Fibroblast of skin of back (primary cell): ENCODE measurements at regions not wholly inside any gene's neighbourhood (a gene's known extent, or its start where the extent isn't known, plus 50 kb on each side); places are given as distances from the start of the nearest gene placed in this dataset.

Experiments
- DNase-seq: peaks from one replicate; pipeline ENCODE4 v3.0.0-alpha.2; 2013

DNA sequence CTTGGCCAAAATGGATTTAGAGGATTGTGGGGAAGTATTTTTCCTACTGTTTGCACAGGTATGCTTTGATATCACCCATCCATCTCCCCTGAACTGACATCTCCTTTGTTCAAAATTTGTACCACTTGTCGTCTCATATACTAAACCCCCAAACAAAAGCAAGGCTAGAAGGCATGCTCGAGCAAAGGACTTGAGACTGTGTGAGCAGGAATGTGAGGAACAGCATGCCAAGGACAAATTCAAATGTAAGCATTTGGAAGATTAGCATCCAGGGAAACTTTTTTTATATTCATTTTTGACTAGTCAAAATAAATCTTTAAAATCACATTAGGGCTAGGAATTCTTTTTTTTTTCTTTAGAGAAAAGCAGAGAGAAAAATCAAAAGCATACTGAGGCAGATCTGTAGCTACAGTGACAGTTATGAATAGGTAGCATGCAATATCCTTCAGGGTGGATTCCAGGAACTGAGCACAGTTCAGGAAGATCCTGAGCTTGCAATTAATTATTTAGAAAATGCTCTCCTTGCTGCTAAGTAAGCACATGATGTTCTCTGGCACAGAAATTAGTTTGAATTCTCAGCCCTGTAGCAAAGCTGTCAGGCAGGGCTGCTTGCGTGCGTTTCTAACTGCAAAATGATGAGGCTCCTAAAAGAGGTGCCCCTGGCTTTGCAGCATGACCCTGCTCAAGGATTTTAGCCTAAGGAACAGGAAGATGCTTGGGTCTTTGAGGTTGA is 327.7 kb downstream of the LRIG3 start:
- no peak for DNase-seq

DNA sequence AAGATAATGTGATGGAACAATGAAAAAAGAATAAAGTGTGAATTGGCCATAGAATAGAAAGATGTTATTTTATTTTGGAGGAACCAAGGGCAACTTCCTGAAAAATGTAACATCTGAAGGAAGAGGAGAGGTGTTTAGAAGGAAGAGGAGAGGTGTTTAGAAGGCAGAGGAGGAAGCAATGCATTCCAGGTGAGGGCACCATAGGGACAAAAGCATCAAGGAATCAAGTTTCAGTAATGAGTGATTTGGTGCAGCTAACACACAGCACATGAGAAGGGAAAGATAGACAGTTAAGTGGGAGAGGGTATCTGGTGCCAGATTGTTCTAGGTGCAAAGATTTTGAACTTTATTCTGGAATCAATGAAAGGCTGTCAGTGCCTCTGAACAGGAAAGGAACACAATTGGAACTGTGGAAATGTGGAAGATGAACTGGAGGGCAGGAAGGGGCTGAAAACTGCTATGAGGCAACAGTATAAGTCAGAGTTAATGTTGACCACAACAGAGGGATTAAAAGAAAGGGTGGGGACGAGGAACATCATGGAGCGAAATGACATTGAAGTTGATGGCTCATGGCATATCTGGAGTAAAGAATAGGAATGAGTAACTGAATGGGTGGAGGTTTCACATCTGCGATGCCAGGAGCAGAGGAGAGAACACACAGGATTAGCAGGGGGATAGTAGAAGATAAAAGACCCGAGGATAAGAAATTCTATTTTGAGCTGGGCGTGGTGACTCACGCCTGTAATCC is 326.6 kb downstream of the LRIG3 start:
- no peak for DNase-seq

DNA sequence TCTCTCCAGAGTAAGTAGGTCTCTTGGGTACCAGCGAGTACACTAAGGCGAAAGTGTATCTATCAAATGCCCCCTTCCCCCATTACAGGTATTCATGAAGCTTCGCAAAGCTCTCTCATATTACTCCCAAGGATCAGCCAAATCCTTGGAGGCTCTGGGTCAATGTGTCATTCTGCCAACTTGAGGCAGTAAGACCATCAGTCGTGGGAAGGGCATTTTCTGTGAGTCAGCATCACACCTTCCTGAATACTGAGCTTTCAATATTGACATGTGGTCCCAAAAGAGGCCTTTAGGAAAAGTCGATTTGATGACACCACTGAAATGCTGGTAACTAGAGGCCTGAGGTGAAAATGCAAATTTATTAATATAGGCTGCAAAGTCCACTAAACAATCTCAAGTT is 323.9 kb downstream of the LRIG3 start:
- peak; percentile 16 for DNase-seq

DNA sequence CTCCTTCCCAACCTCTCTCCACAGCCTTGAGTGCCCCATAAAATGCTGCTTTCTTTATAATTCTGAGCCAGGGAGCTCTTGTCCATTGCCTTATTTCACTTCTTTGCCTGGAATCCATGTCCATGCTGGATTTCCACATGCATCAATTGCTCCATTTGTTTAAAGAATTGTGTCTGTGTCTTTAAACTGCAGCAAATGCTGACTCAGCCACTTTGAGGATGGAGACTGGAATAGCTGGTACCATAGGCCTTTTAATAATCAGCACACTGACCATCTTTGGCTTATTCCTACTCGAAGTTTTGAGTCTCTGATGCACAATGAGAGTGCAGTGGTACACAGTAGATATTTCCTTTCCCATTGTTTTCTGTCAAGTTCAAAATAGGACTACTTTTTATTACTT is 318.8 kb downstream of the LRIG3 start:
- DNase-seq: no peak

DNA sequence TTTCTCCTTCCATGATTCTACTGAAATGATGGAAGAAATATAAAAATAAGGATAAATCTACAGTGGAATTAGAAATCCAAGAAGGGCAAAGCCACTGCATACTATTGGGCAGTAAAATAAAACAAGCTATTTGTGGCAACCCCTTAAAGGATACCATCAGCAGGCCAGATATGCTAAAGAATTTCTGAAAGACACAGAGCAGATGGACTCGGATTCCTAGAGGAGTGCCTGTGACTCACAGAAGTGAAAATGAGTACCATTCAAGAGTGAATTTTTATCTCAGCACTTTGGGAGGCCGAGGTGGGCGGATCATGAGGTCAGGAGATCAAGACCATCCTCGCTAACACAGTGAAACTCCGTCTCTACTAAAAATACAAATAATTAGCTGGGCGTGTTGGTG is 318.1 kb downstream of the LRIG3 start:
- peak; percentile 23 for DNase-seq

DNA sequence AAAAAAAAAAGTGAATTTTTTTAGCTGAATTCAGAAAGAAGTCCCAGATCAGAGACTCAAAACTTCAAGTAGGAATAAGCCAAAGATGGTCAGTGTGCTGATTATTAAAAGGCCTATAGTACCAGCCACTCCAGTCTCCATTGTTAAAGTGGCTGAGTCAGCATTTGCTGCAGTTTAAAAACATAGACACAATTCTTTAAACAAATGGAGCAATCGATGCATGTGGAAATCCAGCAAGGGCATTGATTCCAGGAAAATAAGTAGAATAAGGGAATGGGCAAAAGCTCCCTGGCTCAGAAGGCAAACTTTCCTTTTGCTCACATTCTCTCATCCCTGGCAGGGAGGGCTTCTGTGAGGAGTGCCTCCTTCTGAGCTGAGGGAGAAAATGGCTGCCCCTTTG is 317.6 kb downstream of the LRIG3 start:
- DNase-seq: no peak

DNA sequence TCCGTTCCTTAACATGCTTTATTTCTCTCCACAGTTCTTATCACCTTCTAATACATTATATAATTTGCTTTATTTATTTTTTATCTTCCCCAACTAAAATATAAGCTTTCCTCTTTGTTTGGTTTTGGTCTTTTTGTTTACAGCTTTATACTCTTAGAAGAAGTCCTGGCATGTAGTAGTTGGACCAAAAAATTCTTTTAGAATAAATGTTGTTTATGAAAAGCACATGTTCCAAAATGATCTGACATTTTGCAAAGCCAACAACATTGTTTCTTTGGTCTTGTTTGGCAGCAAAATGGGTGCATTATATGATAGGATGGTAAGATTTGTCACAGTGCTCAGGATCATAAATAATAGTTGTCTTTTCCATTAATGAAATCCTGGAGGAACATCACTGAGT is 312.5 kb downstream of the LRIG3 start:
- no peak for DNase-seq

DNA sequence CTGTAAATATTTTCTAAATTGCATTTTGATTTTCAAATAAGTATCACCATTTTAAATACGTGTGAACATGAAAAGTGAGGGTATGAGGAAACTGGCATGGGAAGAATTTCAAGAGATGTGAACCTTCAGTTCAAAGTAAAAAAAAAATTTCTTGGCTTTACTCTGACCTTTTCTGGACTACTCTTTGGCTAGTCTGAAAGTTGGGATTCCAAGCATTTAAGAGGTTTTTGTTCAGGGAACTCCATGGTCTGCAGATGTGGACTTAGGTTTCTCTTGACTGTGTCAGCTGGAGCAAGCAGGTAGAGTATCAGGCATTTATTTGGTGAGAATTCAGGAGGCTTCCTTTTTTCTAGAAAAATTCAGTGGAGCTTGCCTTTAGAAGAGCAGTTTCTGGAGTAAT is 311.6 kb downstream of the LRIG3 start:
- DNase-seq: no peak

DNA sequence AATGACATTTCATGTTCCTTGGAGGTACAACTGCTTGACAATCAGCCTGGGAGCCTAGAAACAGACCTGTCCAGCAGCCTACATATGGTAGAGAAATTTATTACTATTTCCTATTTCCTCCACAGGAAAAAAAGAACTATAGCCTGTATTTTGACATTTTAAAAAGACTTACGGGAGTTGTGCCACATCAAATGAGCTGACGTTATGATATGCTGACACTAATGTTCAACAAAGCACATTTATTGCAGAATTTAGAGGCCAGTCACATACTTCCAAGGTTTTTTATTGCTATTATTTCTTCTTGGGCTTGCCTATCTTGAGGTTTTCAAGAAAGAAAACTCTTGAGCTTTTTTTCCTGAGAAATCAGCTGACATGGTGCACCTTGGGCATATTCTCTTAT is 305.3 kb downstream of the LRIG3 start:
- no peak for DNase-seq

DNA sequence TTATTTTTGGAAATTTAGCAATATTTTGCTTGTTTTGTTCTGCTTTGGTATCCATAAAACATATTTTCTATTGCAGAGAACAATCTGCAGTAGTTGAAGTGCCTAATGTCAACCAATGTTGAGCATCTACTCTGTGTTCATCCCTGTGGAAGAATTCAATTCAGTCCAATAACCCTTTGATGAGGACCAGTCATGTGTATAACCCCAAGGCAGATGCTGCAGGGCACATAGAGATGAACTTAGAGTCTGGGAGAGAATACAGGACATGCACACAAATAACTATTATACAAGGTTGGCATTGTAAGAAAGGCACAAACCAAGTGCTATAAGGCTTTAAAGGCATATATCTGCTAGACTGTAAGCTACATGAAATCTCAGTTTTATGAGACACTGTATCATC is 304.7 kb downstream of the LRIG3 start:
- no peak for DNase-seq

DNA sequence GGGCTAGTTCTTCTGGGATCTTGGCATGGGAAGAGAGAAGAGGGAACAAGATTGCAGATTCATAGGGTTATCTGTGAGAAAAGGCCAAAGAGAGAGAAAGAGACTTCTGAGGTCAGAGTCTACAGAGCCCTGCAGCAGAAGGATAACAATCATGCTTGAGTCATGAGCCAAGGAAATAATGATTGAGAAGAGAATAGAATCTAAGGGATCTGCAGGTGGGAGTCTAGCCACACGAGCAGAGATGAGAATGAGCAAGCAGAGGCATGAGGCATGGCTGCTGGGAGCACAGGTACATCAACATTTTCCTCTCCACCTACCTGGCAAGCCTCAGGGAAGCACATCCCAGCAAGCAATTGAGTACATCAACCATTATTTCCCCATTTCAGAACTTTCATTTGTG is 303.7 kb downstream of the LRIG3 start:
- DNase-seq: no peak

DNA sequence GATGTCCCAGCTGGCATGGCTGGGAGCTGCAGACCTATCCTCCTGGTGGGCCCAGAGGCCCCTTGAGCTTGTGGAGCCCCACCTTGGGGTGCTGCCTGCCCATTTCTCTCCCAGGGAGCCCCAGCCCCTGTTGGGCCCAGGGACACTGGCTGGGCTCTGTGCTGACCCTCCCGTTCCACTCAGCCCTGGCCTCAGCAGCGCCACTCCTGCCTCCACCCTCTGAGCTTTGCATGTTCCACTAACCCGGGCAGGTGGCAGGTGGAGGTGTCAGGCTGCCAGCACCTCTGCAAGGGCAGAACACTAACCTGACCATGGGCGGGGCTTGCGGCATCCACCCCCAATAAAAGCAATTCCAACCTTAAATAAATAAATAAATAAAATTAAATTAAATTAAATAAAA is 299.2 kb downstream of the LRIG3 start:
- no peak for DNase-seq

DNA sequence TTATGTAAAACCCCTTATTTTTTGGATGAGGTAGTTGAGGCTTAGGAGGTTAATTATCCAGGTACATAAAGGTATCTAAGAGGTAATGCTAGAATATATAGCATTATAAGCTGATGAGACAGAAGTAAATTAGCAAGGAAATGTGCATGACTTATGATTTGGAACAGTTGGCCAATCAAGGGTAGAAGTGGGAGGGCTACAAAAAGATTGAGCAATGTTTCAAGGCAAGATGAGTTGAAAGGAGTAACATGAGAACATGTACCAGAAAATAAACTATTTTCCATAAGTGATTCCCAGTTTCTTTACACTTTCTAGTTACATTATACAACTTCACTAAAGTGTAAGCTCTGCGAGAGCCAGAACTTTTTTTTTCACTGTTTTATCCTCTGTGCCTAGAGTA is 290.9 kb downstream of the LRIG3 start:
- DNase-seq: no peak

DNA sequence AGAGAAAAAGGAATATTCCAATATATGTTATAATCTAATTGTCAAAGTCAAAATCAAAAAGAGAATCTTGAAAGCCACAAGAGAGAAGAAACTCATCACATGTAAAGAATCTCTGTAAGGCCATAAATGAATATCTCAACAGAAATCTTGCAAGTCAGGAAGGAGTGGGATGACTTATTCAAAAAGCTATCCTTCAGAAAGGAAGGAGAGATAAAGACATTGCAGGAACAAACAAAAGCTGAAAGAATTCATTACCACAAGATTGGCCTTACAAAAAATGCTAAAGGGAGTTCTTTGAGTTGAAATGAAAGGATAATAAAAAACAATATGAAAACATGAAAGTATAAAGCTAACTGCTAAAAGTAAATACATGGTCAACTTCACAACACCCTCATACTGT is 286.8 kb downstream of the LRIG3 start:
- DNase-seq: peak; percentile 62

DNA sequence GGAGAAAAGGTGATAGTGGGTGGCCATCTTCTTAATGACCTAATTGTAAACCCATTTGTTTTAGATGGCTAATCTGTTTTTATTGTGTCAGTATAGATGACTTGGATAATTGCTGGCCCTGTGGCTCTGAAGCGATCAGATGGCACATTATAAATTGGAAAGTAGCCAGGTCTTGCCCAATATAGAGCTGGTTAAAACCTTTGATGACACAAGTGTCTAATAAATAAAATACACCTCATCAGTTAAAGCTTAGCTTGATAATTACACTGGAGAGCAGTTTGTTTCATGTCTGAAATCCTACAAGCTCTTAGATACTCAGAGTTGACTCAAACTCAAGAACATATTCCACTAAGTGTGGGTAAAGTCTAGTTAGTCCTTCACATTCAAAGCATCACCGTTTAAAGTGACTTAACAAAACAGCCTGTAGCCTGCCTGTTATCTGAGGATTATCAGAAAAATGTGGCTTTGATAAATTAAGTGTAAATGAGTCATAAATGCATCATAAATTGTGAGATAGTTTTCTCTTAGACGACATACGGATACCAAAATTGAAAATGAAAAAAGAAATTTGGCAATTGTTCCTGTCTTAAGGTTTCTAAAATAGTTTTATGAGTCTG is 280.9 kb downstream of the LRIG3 start:
- peak; percentile 33 for DNase-seq

DNA sequence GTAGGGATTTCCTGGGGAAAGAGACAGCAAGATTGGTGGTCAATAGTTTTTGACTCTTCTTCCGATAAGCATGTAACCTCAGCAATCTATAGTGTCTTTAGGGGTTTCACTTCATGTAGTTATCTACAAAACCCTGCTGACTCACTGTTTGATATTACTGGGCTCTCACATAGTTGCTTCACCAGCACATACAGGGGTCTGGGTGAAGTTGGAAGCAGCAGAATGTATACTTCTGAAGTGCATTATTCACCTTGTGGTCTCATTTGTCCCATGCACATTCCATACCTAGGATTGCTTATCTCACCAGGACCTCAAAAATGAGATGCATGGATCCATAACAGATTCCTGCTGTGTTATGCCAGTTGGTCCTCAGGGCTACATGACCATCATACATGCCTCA is 280.0 kb downstream of the LRIG3 start:
- DNase-seq: peak; percentile 31

DNA sequence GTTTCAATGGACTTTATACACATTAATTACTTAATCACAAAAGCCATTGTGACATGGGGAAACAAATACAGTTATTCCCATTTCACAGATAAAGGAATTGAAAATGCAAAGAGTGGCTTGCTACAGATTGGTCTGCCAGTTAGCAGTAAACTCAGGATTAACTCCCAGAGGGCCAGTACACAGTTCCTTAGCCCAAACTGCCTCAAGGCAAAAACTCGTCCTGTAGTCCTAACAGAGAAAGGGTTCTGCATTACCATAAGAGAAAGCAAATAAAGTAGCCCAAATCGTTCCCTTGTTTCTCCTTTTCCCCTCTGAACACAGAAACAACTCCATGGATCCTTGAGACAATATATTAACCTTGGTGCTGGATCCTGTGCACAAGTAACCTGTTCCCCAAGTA is 274.4 kb downstream of the LRIG3 start:
- no peak for DNase-seq

DNA sequence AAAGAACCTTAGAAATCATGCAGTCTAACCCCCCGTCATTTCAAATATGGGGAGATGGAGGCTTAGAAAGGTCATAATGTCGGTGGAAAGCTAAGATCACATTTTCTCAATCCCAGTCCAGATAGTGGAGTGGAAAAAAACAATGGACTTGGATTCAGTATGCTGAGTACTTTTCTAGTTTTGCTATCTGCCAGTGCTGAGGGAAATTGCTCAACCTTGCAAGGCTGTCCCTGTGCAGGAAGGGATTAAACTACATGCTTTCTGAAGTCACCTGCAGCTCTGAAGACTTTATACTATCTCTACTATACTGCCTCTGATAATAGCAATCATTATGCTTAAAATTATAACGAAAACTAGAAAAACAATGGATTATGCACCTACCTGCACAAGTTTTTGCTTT is 272.8 kb downstream of the LRIG3 start:
- no peak for DNase-seq

DNA sequence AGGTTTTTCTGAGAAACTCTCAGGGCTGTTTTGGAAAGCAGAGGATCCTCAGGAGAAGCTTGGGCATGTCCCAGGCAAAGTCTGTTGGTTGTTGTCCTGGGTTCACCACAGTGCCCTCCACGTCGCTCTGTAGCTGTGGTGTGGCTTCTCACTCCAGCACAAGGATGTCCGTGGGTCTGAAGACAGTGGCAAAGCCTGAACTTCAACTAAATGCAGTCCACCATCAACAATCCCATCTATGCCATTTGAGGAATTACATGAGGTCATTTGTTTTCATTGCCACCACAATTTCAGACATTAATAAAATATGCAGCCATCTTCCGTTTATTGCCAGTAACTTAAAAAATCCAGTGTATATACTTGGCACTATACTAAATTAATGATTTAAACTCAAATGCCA is 272.1 kb downstream of the LRIG3 start:
- peak; percentile 73 for DNase-seq

DNA sequence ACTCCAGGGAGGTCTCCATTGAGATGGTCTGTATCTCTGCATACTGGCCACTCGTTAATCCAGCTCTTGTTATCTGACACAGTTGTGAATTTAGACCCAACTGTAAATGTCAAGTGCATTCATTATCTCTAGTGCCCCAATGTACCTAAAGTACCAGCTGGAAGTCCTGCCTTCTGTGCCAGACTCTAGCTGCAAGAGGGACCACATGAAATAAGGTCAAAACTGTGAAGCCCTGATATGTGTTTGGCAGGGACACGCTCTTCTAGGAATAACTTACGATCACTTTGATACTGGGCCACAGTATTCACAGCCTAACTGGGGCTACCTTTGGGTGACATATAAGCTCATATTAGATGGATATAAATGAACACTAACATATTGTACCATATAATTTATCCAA is 268.5 kb downstream of the LRIG3 start:
- no peak for DNase-seq

DNA sequence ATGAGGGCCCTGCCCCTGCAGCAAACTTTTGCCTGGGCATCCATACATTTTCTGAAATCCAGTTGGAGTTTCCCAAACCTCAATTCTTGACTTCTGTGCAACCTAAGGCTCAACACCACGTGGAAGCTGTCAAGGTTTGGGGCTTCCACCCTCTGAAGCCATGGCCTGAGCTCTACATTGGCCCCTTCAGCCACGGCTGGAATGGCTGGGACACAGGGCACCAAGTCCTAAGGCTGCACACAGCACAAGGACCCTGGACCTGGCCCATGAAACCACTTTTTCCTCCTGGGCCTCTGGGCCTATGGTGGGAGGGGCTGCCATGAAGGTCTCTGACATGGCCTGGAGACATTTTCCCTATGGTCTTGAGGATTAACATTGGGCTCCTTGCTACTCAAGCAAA is 266.3 kb downstream of the LRIG3 start:
- no peak for DNase-seq

DNA sequence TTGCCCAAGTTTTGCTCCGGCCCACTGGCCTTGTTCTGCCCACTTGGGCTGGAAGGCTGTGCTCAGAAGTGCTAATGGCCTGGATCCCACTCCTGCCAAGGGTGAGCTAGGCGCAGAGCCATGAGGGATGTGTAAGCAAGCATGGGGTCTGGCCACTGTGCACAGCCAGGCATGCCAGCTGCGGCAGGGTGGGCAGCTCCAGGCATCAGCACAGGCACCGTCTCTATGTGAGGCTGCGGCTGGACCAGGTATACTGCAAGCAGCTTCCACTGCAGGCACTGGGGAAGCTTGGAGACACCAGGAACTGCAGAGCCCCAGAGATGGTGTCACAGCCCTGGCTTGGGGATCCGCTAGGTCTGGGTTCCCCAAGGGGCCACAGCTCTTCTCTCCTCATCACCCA is 264.9 kb downstream of the LRIG3 start:
- DNase-seq: no peak

DNA sequence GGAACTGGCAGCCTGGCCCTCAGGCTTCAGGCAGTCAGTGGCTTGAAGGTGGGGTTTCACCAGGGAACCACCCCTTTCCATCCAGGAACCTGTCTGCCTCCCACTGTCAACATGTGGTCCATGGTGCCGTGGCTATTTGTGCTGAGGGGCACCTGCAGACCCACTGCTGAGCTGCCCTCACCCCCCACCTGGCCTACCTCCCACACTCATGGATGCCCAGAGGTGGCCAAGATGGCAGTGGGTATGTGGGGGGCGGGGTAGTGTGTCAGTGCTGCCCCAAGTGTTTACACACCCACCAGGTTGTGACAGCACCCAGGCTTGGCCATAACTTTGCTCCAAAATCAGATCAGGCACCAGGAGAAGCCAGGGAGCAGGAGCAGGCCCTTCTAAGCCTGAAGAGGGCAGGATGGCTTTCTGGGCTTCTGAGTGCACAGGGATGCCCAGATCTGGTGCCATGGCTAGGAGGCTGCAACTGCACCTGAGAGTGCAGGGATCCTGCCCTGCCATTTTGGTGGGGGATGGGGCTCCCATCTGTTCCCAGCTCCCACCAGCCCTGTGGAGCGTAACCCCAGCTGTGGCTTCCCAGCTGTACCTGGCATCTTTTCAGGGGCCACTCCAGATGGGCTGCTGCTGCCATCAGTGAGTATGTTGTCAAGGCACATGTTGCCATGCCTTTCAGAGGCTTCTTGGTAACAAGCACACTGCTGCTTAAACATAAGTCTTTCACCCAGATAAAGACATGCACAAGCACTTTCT is 263.9 kb downstream of the LRIG3 start:
- no peak for DNase-seq
